Activated CD4-positive, alpha-beta T cell treated with anti-CD3 and anti-CD28 coated beads, Interleukin-2, amount 50 U/mL, for 48 hours (primary cell): ENCODE measurements at regions not wholly inside any gene's neighbourhood (a gene's known extent, or its start where the extent isn't known, plus 50 kb on each side); places are given as distances from the start of the nearest gene placed in this dataset.
"Not testable (repeated sequence)": the region's sequence is repeated elsewhere in the genome, so short reads cannot be mapped to it uniquely, and the experiment has no call there.

ENCODE experiments used
- DNase-seq, 2 experiments: peaks; one replicate each; pipeline ENCODE4 v3.0.0-alpha.2; 2020

DNA sequence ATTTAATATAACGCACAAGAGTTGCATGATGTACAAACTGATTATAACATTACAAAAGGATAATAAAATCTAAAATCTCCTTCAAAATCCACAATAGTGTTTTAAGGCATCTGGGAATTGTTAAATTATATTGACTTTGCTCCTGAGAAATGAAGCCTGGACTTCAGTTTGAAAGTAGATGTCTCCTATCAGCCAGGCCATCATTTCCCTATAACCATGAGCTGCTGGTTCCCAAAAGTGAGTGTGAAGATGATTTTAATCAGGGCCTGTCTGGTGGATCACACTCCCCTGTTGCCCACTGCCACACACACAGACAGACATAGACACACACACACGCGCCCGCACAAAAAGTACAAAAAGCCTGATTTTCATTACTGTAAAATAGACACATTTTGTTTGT is 480.7 kb downstream of the RPS29 start:
- DNase-seq = no peak

DNA sequence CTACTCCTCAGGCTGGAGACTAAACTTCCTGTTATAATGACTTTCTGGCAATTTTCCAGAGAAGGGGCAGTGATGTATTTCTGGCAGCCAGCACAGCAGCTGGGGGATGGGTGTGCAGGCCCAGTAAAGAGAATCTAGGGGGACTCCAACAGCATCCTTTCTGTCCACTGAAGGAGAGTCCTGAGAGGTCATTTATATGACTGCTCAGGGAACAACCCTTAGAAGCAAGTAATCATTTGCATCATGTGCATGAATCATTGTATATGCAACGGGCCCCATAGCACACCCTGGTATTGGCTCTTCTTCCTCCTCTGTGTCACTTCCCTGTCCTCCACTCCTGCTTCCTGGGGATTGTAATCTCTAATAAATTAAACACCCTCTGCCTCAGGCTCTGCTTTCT is 493.8 kb downstream of the RPS29 start:
- DNase-seq = no peak

DNA sequence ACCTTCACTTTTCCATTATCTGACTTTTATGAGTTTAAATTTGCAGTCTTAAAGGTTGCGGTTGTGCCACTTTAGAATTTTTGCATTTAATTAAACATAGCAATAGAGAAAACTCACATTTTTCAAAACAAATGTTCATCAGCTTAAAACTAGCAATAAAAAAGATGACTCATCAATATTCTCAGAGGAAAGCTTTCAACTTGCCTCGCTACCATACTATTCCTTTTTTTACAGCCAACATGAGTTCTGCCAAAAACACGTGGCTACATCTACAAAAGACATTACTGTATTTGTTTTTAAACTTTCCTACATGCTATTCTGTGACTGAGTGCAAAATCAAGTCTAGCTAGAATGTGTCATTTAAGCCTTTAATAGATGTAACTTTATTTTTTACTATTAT is 497.1 kb downstream of the RPS29 start:
- DNase-seq = no peak

DNA sequence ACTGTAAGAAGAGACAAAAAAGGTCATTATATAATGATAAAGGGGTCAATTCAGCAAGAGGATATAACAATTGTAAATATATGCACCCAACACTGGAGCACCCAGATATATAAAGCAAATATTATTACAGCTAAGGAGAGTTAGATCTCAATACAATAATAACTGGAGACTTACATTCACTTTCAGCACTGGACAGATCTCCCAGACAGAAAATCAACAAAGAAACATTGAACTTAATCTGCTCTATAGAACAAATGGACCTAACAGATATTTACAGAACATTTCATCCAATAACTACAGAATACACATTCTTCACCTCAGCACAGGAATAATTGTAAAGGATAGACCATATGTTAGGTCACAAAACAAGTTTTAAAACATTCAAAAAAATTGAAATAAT is 512.9 kb downstream of the RPS29 start:
- DNase-seq = not testable (repeated sequence)

DNA sequence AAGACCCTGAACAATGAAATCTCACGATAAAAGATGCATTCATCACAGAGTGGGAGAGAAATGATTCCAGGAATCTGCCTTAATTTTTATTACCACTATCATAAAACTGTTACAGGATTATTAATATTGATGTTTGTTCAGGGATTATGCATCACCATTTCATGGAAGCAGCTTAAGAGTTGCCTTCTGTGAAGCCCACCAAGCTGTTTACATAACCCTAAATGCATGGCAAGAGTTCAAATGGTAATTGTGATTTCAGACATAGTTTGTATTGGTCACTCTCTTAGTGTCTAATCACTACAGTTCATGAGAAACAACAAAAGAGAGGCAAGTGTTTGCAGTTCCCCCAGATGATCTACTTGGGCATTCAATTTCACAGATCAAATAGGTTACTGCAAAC is 527.7 kb downstream of the RPS29 start:
- DNase-seq = no peak

DNA sequence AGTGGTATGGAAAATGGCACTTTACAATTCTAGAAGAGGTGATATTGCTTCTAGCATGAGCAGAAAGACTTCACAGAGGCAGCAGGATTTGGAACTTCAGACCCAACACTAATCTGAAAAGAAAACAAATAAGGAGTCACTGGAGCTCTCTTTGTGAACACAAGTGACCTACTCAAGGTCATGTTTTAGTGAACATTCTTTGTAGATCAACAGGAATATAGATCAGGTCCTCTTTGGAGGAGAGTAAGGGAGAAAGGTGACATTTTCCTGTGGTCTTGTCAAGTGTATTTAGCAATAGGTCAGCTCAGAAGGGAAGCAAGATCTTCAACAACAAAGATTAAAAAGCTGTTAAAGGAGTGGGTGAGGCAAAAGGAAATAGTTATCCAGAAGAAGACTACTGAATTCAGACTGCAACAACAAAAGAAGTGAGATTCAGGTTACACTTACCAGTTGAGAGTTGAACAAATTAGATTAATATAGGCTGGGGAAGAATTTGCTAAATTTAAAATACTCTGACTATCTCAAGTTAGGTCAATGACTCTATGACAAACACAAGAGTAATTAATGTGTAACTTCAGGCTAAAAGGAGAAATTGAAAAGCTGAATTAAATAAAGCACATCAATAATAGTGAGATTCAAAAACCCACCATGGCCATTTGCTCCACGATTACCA is 528.2 kb downstream of the RPS29 start:
- no peak for DNase-seq

DNA sequence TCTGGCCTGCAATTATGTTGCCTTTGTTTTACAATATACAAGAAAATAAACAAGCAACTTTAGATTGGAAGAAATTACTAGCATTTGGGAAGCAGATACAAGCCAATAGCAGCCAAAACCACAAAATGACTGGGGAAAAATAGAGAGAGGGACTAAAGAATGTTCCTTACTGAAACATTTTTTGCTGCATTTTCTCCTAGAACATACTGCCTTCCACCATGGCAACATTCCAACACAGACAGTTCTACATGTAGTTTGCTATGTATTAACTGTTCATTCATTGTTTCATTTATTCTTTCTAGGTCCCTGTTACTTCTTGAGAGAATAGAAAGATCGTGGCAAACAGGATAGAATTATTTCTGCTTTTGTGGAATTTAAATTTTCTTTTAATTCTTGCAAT is 530.2 kb downstream of the RPS29 start:
- no peak for DNase-seq

DNA sequence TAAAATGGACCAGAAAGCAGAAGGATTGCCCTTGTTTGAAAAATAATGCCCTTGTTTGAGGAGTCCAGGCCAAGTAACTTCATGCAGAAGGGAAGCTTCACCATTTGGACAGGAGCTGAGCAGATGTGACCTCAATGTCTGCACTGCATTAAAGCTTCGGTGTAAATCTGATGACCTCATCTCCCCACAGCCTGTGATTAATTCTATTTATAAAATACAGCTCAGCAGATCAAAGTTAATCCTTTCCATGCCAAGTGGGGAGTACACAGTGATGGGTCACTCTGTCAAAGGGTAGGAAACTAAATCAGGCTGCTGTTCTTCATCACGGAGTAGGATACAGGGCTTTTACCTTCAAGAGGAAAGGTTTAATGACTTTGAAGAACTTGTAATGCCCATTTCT is 533.7 kb downstream of the RPS29 start:
- no peak for DNase-seq

DNA sequence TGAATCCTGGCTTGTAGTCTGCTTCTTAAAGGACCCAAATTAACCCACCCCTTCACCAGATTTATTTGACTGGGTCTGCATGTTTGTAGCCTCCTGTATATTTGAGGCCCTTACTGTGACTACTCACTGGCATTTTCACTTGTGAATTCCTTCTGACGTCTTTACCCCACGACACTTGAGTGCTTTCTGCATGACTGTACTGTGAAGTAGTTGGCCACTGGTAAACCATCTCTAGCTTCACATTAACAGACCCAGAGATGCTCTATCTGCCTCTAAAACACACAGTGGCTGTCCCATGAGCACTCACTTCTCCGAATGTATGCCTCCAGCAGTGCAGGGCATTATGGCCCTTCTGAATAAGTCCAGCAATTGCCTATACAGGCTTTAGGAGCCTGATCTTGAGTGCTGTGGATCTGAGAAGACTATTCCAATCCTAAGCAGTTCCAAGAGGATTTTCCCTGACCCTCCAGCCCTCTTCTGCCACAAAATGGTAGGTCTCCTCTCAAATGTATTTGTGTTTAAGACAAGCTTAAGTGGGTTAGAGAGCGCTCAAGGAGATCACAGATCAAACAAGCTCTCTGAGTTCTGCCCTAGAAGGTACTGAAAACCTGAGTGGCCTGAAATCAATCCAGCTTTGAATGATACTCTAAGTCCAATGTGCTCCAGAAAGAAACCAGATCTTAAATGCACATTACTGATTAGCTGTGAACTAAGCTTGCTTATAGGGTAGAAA is 534.7 kb downstream of the RPS29 start:
- no peak for DNase-seq

DNA sequence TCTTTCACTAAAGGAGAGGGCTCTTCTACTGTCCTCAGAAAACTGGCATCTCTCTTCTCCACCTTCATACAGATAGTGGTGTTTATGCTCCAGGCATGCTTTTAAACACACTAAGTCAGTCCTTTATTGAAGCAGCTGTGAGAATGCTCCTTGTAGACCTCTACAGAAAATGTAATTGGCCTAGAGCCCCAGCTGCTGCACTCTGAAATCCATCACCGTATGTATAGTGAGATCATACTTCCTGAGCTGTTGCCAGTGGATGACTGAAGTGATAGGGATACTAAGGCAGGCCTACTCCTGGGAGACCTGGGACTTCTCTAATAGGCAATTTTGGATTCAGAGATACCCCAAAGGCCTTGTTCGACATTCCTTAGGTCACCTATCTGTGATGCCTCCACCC is 535.4 kb downstream of the RPS29 start:
- no peak for DNase-seq

DNA sequence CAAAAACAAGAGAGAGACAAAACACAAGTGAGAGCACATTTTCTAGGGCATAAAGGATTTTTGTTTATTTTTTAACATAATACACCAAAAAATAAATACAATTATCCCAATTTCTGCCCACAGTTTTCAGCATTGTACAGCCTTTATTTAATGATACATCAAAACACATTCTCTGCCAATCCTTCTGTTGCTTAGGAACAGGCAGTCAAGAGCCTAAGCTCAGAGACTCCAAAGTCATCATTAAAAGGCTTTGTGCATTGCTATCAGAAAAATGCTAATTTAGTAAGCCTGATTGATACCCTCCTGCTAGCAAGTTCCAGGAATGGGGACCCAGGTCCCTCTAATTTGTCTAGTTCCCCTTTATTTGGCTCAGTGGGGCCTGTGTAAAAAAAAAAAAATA is 536.5 kb downstream of the RPS29 start:
- no peak for DNase-seq

DNA sequence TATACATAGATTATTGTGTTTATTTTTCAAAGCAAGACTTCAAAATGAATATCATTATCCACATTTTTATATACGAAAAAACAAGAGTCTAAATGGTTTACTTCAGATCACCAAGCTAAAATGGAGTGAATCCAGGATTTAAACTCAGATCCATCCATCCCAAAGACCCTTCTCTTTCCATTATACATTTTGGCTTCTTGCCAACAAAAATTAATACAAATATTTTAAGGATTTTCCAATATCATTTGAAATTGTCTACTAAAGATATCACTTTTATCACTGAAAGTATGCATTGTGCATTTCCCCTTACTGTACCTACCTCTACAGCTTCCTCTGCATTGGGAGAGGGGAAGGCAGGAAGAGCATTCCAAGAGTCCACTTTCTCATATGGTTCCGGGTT is 541.2 kb downstream of the RPS29 start:
- DNase-seq = no peak

DNA sequence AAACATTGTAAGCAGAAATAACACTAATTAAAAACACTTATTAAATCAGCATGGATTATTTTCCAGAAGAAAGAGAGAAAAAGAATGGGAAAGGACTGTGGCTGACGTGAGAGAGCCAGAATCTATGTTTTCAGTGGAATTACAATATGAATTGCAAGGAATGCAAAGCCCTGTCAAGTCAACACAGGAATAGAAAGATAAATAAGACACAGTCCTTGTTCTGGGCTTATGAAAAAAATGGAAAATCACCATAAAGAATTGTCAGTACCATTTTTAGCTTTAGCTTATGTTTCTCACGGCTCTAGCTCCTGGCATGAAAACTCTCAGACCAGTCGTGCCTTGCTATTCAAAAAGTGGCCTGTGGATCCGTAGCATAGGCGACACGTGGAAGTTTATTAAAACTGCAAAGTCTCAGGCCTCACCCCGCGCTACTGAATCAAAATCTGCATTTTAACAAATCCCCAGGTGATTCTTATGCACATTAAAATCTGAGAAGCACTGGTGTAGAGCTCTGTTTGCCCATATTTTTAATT is 549.1 kb downstream of the RPS29 start:
- no peak for DNase-seq

DNA sequence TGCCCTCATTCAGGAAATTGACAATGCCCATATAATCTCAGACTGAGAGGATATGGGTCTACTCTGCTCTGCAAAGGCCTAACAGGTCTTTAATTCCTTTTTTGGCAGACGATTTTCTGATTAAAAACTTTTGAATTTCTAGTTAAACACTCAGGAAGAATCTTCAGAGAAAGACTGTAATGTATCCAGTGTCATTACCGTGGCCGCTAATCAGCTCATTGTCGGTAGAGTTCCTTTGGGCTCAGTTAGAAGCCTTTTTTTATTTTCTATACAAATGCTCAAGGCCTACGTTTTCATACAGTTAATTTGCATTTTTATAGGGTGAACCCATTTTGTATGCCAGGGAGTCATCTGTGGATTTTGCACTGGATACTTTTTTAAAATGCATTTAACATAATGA is 549.9 kb downstream of the RPS29 start:
- DNase-seq = no peak

DNA sequence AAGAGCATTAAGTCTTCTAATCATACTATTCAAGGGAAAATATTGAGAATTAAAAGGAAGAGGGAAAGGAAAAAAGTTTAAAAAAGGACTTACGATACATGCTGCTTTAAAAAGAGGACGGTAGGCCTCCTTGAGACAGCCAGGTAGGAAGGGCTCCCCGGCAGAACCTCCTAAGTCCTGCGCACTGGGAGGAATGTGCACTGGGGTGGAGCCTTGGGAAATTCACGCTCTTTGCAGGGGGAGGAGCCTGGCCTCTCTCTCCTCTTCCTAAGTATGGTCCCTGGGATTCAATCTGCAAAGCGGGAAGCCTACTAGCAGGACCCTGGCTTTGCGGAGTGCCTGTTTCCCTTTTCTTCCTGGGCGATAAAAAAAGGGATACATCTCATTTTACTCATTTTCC is 553.0 kb downstream of the RPS29 start:
- DNase-seq = no peak

DNA sequence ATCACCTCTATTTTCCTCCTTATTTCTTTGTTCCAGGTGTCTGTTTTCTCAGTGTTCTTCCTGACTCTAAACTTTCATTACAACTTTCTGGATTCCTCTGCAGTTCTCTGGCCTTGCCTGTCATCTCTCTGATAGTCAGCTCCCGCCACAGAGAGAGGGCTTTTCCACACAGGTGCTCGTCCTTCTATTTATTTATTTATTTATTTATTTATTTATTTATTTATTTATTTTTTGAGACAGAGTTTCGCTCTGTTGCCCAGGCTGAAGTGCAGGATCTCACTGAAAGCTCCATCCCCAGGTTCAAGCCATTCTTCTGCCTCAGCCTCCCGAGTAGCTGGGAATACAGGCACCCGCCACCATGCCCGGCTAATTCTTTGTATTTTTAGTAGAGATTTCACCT is 554.5 kb downstream of the RPS29 start:
- not testable (repeated sequence) for DNase-seq

DNA sequence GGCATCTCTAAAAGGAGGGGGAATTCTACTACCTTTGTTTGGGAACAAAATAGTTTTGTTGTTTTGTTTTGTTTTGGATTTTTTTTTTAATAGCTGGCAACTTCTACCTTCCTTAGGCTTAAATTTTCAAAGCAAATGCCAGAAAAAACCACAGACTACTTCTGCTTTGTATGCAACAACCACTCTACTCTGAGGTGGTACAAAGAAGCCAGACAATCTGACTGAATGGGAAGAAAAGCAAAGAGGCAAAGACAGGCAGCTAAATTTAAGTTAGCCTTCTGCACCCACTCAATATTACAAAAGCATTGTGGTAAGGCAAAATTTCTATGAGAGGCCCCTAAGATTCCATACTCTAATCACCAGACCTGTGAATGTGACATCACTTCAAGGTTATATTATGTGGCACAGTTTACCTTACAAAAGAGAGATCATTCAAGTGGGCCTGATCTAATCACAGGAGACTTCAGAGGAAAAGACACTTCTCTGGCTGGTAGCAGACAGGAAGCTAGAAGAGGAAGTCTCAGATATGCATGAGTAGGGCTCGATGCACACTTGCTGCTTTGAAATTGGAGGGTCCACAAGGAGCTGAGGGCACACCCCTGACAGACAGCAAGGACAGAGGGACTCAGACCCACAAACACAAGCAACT is 566.6 kb downstream of the RPS29 start:
- no peak for DNase-seq

DNA sequence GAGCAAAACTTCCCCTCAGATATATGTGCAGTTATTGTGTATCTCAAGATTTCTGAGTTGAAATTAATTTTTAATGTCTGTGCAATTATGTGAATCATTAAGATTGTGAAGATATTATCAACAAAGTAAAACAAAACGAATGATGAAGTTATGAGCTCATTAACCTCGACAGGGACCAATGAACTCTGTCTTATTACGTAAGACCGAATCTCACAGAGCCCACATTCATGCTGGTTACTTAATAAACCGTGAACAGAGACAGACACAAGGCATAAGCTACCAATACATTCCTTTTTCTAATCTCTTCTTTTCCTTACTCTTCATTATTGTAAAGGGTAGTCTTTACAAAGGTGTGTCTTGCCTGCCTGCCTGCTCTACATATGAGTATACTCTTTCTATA is 568.7 kb downstream of the RPS29 start:
- DNase-seq = no peak

DNA sequence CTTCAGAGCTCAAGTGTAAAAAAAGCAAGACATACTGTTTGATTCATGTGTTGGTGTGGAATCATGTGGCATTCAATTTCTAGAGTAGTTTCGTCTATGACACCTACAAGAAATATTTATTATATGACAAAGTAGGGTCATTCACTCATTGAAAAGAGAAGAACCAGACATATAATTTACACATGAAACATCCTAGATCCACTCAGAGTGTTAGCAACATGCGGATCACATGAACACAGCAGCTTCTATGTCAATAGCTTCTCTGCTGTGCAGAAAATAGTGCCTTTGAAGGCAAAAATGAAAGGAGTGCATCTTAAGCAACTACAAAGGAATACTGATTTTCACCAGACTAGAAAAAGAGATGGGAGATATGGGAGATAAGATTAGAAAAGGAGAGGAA is 569.8 kb downstream of the RPS29 start:
- no peak for DNase-seq

DNA sequence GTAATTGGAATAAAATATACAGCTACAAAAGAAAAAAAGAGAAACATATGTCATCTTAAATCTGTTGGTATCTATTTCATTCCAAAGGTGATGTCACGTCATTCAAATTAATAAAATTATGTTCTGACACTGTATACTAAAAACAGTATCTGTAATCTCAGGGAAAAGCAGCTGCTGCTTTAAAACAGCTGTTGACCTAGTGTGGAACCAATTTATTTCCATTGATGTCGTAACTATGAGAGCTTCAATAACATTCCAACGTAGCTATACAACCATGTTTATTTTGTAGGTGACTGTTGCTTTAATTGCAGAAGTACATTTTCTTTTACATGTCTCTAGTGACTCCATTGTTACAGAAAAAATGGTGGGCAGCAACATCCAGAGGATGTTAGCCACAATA is 571.7 kb downstream of the RPS29 start:
- DNase-seq = no peak

DNA sequence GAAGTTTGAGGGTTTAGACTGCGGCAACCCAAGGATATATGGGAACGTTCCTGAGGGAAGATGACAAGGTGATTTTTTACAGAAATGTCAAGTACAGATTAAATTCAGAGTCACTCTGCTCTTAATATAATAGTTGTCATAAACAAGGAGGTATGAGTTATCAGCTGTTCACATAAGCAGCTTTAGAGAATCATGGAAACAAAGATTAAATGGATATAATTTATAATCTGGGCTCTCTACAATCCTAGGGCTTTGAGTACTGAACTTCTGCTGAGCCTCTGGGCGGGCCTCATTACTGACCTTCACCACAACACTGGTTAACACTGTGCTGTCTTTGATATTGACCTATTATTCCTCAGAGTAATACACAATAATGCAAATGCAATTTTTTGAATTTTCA is 577.8 kb downstream of the RPS29 start:
- no peak for DNase-seq

DNA sequence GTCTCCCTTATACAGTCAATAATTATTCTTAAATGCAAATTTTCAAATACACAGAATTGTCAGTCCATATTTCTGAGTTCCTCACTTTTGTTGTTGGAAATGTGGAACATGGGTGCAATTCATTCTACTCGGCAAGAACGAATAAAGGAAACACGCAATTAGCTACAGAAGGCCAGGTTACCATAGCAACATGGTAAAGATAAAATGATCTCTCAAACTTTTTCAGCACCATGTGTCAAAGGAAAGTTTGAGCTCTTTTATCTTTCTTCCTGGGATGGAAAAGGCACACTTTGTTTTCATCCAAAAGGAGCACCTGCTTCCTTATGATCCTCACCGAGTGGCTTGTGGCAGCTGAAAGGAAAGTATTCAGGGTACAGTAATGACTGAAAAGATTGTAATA is 595.0 kb downstream of the RPS29 start:
- DNase-seq = no peak

DNA sequence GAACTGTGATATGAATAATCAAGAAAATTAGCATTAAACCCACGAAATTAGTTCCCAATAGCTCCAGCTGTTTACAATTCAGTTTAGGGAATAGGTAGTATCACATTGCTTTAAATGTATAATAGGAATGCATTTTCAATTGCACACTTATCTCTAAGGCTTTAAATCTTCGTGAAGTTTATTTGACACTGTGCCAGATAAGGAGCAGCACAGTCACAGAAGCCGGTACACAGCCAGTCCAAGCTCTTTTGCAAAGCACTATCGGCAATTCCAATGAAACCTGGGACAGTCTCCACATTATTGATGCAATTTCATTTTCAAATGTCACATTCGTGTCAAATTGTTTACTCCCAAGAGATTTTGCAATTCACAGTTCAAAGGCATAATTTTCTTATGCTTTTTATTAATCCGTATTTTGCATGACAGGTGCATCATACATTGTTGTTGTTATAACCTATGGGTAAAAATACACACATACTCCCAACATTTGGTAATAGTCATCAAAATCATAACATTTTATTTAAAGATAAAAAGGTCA is 602.8 kb downstream of the RPS29 start:
- DNase-seq = no peak

DNA sequence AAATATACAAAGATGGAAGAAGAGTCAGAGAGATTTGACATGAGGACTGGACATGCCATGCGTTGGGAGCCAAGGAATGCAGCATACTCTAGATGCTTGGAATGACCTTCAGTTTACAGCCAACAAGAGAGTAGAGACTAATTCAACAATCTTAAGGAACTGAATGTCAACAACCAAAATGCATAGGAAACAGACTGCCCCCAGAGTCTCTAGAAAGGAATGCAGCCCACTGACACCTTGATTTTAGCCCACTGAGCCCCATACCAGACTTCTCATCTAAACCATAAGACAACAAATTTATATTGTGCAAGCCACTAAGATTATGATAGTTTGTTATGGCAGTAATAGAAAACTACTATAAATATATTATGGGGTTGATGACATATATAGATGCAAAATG is 611.2 kb downstream of the RPS29 start:
- no peak for DNase-seq
